OCI-LY1 (cell line): ENCODE measurements at regions not wholly inside any gene's neighbourhood (a gene's known extent, or its start where the extent isn't known, plus 50 kb on each side); places are given as distances from the start of the nearest gene placed in this dataset.

Experiments used
- CTCF ChIP-seq: fragments of 200-600 bp; sonication (generic), shearing (Covaris generic); IDR thresholded peaks from 2 replicates; pipeline ENCODE4 v1.5.1; 2017; ENCODE audit warnings: mild to moderate bottlenecking, antibody characterized with exemption, low read length, moderate library complexity, mixed read lengths
- EZH2 ChIP-seq: fragments of 200-600 bp; sonication (generic), shearing (Covaris generic); IDR thresholded peaks from 2 replicates; pipeline ENCODE4 v1.8.0; 2017; ENCODE audit warnings: borderline replicate concordance, mixed run types, mild to moderate bottlenecking, antibody characterized with exemption, low read length, moderate library complexity, mixed read lengths

DNA sequence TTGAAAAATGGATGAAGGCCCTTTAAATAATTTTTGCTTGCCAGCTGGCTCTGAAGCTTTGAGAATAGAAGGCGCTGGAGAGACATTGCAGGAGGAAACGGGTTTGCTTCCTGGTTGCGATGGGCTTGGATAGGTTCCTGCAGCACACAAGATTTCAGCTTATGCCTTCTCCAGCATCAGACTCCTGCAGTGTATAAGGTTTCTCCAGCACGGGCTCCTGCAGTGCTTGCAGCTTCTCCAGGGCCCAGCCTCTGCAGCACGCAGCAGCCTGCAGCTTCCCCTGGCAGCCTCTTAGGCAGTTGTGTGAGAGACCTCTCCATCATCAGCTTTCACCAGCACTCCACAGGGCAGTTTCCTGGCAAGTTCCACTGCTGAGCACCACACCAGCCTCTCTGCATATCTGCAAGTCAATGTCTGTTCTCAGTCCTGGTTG, 78.7 kb upstream of the ZDHHC17 start:
- TF ChIP-seq CTCF: no peak
- no peak for TF ChIP-seq EZH2
